GM23338 (cell line): ENCODE measurements at regions not wholly inside any gene's neighbourhood (a gene's known extent, or its start where the extent isn't known, plus 50 kb on each side); places are given as distances from the start of the nearest gene placed in this dataset.

Source experiments
- CREB1 ChIP-seq: fragments of 250-450 bp; sonication (Bioruptor Pico); IDR thresholded peaks from 2 replicates; pipeline ENCODE4 v1.5.0; 2020; ENCODE audit warnings: low read depth, mild to moderate bottlenecking, moderate library complexity
- CTCF ChIP-seq, 2 experiments: fragments of 200-600 bp in 1 of 2; sonication (generic) in 1 of 2; conservative IDR thresholded peaks; 2 replicates each; pipeline versions ENCODE4 v1.5.1 to v1.6.1; 2016 to 2017; ENCODE audit warnings: antibody characterized with exemption in 2 of 2, low read depth in 2 of 2, mild to moderate bottlenecking in 2 of 2, moderate library complexity in 1 of 2
- EZH2 ChIP-seq: fragments of 200-600 bp; sonication (generic); IDR thresholded peaks from one replicate; pipeline ENCODE4 v1.8.0; 2017; ENCODE audit warnings: antibody characterized with exemption, mild to moderate bottlenecking, low read depth; ENCODE audit not compliant: unreplicated experiment
- EZH2phosphoT487 ChIP-seq: fragments of 200-600 bp; sonication (generic); IDR thresholded peaks from one replicate; pipeline ENCODE4 v1.8.1; 2018; ENCODE audit warnings: antibody characterized with exemption; ENCODE audit not compliant: unreplicated experiment
- JUNB ChIP-seq: IDR thresholded peaks from one replicate; pipeline ENCODE4 v1.6.1; 2016; ENCODE audit warnings: antibody characterized with exemption; ENCODE audit not compliant: unreplicated experiment
- NANOG ChIP-seq: IDR thresholded peaks from 2 replicates; pipeline ENCODE4 v1.6.1; 2016; ENCODE audit warnings: antibody characterized with exemption, borderline replicate concordance
- POLR2AphosphoS5 ChIP-seq: IDR thresholded peaks from 2 replicates; pipeline ENCODE4 v1.6.1; 2016; ENCODE audit warnings: antibody characterized with exemption, low read depth
- REST ChIP-seq: IDR thresholded peaks from one replicate; pipeline ENCODE4 v1.6.1; 2018; ENCODE audit warnings: antibody characterized with exemption; ENCODE audit not compliant: unreplicated experiment
- STAT1 ChIP-seq: IDR thresholded peaks from one replicate; pipeline ENCODE4 v1.6.1; 2016; ENCODE audit warnings: antibody characterized with exemption; ENCODE audit not compliant: unreplicated experiment
- ZNF114 ChIP-seq: fragments of 250-450 bp; sonication (Bioruptor Pico); IDR thresholded peaks from 2 replicates; pipeline ENCODE4 v1.5.0; 2020; ENCODE audit warnings: mild to moderate bottlenecking, moderate library complexity
- ZNF331 ChIP-seq: fragments of 250-450 bp; sonication (Bioruptor Pico); IDR thresholded peaks from 2 replicates; pipeline ENCODE4 v1.5.0; 2020; ENCODE audit warnings: low read depth, mild to moderate bottlenecking, moderate library complexity
- TF ChIP-seq, protein P1 (sequence below): IDR thresholded peaks from 2 replicates; pipeline ENCODE4 v1.6.1; 2016; ENCODE audit warnings: antibody characterized with exemption
- TF ChIP-seq, protein P2 (sequence below): fragments of 250-450 bp; sonication (Bioruptor Pico); IDR thresholded peaks from 2 replicates; pipeline ENCODE4 v1.5.0; 2020; ENCODE audit warnings: mild to moderate bottlenecking, moderate library complexity

DNA sequence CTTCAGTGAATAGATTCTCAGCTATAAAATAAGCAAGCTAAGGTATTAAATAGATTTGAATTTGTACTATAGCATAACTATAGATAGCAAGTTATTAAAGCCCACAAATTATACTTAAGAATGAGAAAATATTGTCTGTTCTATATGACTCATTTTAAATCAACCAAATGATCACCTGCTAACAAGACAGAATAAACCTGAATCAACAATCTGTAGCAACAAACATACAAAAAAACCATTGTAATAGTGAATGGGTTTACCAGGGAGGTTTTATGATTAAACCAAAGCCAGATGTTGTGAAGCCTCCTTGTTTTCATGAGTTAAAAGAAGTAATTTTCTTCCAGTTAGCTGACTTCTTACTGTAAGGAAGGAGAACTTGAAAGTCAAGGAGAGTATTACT, 71.9 kb upstream of the HTR1B start:
- TF ChIP-seq CTCF (conservative IDR thresholded peaks at IDR 0.05; ENCODE audit: low read depth in 2 of 2) (no peak), POLR2AphosphoS5 (no peak), EZH2phosphoT487 (no peak), ZNF114 (CRISPR knock-in tag) (no peak), REST (no peak), EZH2 (no peak), CREB1 (CRISPR knock-in tag) (no peak), ZNF331 (CRISPR knock-in tag) (no peak), NANOG (no peak), STAT1 (no peak), JUNB (no peak)
- TF ChIP-seq, protein P1, sequence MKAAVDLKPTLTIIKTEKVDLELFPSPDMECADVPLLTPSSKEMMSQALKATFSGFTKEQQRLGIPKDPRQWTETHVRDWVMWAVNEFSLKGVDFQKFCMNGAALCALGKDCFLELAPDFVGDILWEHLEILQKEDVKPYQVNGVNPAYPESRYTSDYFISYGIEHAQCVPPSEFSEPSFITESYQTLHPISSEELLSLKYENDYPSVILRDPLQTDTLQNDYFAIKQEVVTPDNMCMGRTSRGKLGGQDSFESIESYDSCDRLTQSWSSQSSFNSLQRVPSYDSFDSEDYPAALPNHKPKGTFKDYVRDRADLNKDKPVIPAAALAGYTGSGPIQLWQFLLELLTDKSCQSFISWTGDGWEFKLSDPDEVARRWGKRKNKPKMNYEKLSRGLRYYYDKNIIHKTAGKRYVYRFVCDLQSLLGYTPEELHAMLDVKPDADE = no peak
- TF ChIP-seq, protein P2, sequence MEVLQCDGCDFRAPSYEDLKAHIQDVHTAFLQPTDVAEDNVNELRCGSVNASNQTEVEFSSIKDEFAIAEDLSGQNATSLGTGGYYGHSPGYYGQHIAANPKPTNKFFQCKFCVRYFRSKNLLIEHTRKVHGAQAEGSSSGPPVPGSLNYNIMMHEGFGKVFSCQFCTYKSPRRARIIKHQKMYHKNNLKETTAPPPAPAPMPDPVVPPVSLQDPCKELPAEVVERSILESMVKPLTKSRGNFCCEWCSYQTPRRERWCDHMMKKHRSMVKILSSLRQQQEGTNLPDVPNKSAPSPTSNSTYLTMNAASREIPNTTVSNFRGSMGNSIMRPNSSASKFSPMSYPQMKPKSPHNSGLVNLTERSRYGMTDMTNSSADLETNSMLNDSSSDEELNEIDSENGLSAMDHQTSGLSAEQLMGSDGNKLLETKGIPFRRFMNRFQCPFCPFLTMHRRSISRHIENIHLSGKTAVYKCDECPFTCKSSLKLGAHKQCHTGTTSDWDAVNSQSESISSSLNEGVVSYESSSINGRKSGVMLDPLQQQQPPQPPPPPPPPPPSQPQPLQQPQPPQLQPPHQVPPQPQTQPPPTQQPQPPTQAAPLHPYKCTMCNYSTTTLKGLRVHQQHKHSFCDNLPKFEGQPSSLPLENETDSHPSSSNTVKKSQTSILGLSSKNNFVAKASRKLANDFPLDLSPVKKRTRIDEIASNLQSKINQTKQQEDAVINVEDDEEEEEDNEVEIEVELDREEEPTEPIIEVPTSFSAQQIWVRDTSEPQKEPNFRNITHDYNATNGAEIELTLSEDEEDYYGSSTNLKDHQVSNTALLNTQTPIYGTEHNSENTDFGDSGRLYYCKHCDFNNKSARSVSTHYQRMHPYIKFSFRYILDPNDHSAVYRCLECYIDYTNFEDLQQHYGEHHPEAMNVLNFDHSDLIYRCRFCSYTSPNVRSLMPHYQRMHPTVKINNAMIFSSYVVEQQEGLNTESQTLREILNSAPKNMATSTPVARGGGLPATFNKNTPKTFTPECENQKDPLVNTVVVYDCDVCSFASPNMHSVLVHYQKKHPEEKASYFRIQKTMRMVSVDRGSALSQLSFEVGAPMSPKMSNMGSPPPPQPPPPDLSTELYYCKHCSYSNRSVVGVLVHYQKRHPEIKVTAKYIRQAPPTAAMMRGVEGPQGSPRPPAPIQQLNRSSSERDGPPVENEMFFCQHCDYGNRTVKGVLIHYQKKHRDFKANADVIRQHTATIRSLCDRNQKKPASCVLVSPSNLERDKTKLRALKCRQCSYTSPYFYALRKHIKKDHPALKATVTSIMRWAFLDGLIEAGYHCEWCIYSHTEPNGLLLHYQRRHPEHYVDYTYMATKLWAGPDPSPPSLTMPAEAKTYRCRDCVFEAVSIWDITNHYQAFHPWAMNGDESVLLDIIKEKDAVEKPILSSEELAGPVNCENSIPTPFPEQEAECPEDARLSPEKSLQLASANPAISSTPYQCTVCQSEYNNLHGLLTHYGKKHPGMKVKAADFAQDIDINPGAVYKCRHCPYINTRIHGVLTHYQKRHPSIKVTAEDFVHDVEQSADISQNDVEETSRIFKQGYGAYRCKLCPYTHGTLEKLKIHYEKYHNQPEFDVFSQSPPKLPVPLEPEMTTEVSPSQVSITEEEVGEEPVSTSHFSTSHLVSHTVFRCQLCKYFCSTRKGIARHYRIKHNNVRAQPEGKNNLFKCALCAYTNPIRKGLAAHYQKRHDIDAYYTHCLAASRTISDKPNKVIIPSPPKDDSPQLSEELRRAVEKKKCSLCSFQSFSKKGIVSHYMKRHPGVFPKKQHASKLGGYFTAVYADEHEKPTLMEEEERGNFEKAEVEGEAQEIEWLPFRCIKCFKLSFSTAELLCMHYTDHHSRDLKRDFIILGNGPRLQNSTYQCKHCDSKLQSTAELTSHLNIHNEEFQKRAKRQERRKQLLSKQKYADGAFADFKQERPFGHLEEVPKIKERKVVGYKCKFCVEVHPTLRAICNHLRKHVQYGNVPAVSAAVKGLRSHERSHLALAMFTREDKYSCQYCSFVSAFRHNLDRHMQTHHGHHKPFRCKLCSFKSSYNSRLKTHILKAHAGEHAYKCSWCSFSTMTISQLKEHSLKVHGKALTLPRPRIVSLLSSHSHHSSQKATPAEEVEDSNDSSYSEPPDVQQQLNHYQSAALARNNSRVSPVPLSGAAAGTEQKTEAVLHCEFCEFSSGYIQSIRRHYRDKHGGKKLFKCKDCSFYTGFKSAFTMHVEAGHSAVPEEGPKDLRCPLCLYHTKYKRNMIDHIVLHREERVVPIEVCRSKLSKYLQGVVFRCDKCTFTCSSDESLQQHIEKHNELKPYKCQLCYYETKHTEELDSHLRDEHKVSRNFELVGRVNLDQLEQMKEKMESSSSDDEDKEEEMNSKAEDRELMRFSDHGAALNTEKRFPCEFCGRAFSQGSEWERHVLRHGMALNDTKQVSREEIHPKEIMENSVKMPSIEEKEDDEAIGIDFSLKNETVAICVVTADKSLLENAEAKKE = no peak
